GM12874 (cell line): ENCODE measurements at regions not wholly inside any gene's neighbourhood (a gene's known extent, or its start where the extent isn't known, plus 50 kb on each side); places are given as distances from the start of the nearest gene placed in this dataset.

ENCODE experiments used
- CTCF ChIP-seq: IDR thresholded peaks from 2 replicates; pipeline ENCODE4 v1.5.1; 2011; ENCODE audit warnings: low read depth, mild to moderate bottlenecking, control low read depth, low read length, moderate library complexity; ENCODE audit not compliant: insufficient read depth

- TF ChIP-seq CTCF: no peak
Observed at GRCh38 chr13:68254151-68254550, 1024.0 kb upstream of the PCDH9 start.

- no peak for TF ChIP-seq CTCF
Observed at GRCh38 chr13:68234274-68234673, 1004.1 kb upstream of the PCDH9 start.

- TF ChIP-seq CTCF: no peak
Observed at GRCh38 chr13:68232351-68233130, 1002.4 kb upstream of the PCDH9 start.

- no peak for TF ChIP-seq CTCF
Observed at GRCh38 chr13:68214691-68215415, 984.7 kb upstream of the PCDH9 start.

GRCh38 chr13:68199271-68199670, 969.1 kb upstream of the PCDH9 start:
- no peak for TF ChIP-seq CTCF

GRCh38 chr13:68190818-68191217, 960.7 kb upstream of the PCDH9 start:
- no peak for TF ChIP-seq CTCF

GRCh38 chr13:68185444-68186141, 955.5 kb upstream of the PCDH9 start:
- no peak for TF ChIP-seq CTCF
